ENCODE measurements at regions not wholly inside any gene's neighbourhood (a gene's known extent, or its start where the extent isn't known, plus 50 kb on each side); places are given as distances from the start of the nearest gene placed in this dataset.
"Not testable (repeated sequence)": the region's sequence is repeated elsewhere in the genome, so short reads cannot be mapped to it uniquely, and the experiment has no call there.

GRCh38 chr18:41693008-41693407 lies 262.0 kb upstream of the PIK3C3 start:
- no peak for DNase-seq (ENCODE audit: low read depth)

- no peak for DNase-seq (ENCODE audit: low read depth)
These were observed 264.5 kb upstream of the PIK3C3 start for GRCh38 chr18:41690332-41691127.

GRCh38 chr18:41687138-41687537 lies 267.9 kb upstream of the PIK3C3 start:
- DNase-seq (ENCODE audit: low read depth) = no peak

- DNase-seq (ENCODE audit: low read depth) = no peak
These were observed 273.7 kb upstream of the PIK3C3 start for GRCh38 chr18:41681138-41681880.

- DNase-seq (ENCODE audit: low read depth) = no peak
These were observed 280.5 kb upstream of the PIK3C3 start for GRCh38 chr18:41674506-41674905.

GRCh38 chr18:41666231-41666630 lies 288.8 kb upstream of the PIK3C3 start:
- DNase-seq (ENCODE audit: low read depth) = no peak

- DNase-seq (ENCODE audit: low read depth) = no peak
These were observed 289.8 kb upstream of the PIK3C3 start for GRCh38 chr18:41665210-41665609.

GRCh38 chr18:41660654-41661053 lies 294.4 kb upstream of the PIK3C3 start:
- no peak for DNase-seq (ENCODE audit: low read depth)

- no peak for DNase-seq (ENCODE audit: low read depth)
These were observed 295.4 kb upstream of the PIK3C3 start for GRCh38 chr18:41659438-41660130.

- no peak for DNase-seq (ENCODE audit: low read depth)
These were observed 297.8 kb upstream of the PIK3C3 start for GRCh38 chr18:41657189-41657588.

- no peak for DNase-seq (ENCODE audit: low read depth)
These were observed 300.0 kb upstream of the PIK3C3 start for GRCh38 chr18:41655074-41655473.

GRCh38 chr18:41647914-41648313 lies 307.1 kb upstream of the PIK3C3 start:
- DNase-seq (ENCODE audit: low read depth) = no peak

- no peak for DNase-seq (ENCODE audit: low read depth)
These were observed 308.0 kb upstream of the PIK3C3 start for GRCh38 chr18:41646915-41647620.

- no peak for DNase-seq (ENCODE audit: low read depth)
These were observed 309.3 kb upstream of the PIK3C3 start for GRCh38 chr18:41645589-41646360.

GRCh38 chr18:41644466-41644865 lies 310.6 kb upstream of the PIK3C3 start:
- no peak for DNase-seq (ENCODE audit: low read depth)

GRCh38 chr18:41643427-41643826 lies 311.6 kb upstream of the PIK3C3 start:
- no peak for DNase-seq (ENCODE audit: low read depth)

GRCh38 chr18:41642756-41643155 lies 312.3 kb upstream of the PIK3C3 start:
- no peak for DNase-seq (ENCODE audit: low read depth)

GRCh38 chr18:41639218-41639617 lies 315.8 kb upstream of the PIK3C3 start:
- DNase-seq (ENCODE audit: low read depth) = no peak

- DNase-seq (ENCODE audit: low read depth) = not testable (repeated sequence)
These were observed 323.2 kb upstream of the PIK3C3 start for GRCh38 chr18:41631723-41632285.

GRCh38 chr18:41630232-41630886 lies 324.7 kb upstream of the PIK3C3 start:
- DNase-seq (ENCODE audit: low read depth) = no peak

- no peak for DNase-seq (ENCODE audit: low read depth)
These were observed 330.6 kb upstream of the PIK3C3 start for GRCh38 chr18:41624460-41624859.

Measured in T-helper 22 cell (primary cell).